ENCODE measurements at regions not wholly inside any gene's neighbourhood (a gene's known extent, or its start where the extent isn't known, plus 50 kb on each side); places are given as distances from the start of the nearest gene placed in this dataset.

DNA sequence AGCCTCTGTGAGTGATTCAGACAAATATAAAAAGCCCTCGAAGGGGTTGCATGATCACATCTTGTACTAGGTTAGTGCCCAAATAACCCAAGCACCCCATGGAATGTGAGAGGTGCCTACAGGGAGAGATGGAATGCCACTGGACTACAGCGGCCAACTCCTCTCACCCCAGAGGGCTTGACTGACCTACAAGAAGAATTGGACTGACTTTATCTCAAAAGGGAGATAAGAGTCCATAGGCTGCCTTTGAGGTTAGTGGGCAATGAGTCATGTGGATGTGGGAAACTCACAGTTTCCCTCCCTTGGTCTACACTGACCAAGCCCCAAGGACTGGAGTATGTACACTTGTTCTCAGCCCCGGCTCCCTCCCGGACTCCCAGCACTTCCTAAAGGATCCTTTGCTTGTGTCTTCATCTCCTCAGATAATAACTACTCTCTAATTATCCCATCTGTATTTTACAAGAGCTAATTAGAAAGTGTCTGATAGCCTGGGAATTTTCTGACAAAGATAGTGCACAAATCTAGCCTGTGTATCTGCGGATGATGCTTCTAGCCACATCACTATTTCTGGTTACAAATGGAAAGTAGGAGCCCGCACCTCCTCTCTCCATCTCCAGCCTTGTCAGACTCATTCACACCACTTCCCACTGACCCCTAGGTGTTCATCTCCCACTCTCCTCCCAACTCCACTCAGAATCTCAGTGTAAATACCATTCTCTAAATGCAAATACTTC is 547.8 kb upstream of the TBL1XR1 start:
- Mint-ChIP-seq H3K4me3 (ENCODE audit: low read depth, unreplicated experiment) (no peak overlapping the region), H3K27ac (ENCODE audit: unreplicated experiment) (no peak overlapping the region), H3K27me3 (ENCODE audit: unreplicated experiment) (no peaks in the 10 kb centered on the region), H3K4me1 (ENCODE audit: low read depth, unreplicated experiment) (peaks cover 23% of the 10 kb centered on the region), H3K9me3 (ENCODE audit: low read depth, unreplicated experiment) (peaks cover 9% of the 10 kb centered on the region), H3K36me3 (ENCODE audit: insufficient read depth, unreplicated experiment) (no peaks in the 10 kb centered on the region)
- intact Hi-C loops (cut with micrococcal nuclease; ENCODE audit: unreplicated experiment): no loop called here
- DNase-seq: peak; percentile 37
- TF ChIP-seq, protein P1, sequence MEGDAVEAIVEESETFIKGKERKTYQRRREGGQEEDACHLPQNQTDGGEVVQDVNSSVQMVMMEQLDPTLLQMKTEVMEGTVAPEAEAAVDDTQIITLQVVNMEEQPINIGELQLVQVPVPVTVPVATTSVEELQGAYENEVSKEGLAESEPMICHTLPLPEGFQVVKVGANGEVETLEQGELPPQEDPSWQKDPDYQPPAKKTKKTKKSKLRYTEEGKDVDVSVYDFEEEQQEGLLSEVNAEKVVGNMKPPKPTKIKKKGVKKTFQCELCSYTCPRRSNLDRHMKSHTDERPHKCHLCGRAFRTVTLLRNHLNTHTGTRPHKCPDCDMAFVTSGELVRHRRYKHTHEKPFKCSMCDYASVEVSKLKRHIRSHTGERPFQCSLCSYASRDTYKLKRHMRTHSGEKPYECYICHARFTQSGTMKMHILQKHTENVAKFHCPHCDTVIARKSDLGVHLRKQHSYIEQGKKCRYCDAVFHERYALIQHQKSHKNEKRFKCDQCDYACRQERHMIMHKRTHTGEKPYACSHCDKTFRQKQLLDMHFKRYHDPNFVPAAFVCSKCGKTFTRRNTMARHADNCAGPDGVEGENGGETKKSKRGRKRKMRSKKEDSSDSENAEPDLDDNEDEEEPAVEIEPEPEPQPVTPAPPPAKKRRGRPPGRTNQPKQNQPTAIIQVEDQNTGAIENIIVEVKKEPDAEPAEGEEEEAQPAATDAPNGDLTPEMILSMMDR (IDR thresholded peaks at IDR 0.05; ENCODE audit: unreplicated experiment): no peak
- CTCF ChIA-PET: no interaction called here
- BruUV-seq (replicated peaks): no TSS peak

DNA sequence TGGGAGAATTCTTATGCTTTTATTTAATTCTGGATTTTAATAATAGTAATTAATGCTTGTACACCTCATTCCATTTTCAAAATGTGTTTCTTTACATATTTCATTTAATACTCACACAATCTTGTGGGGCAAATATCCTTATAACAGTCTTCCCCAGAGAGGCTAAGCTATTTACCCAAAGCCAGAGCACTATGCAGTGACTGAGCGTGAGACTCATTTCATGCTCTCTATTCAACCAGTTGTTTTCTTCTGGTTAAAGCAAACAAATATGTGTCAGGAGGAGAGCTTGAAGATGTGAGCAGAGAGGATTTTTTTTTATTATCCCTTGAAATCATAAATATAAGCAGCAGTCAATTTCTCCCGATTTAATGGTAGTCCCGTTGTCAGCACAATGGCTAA is 548.3 kb upstream of the TBL1XR1 start:
- CTCF ChIA-PET: no interaction called here
- H3K36me3 Mint-ChIP-seq (ENCODE audit: insufficient read depth, unreplicated experiment): no peaks in the 10 kb centered on the region
- BruUV-seq (replicated peaks): no TSS peak
- no peak overlapping the region for H3K27ac Mint-ChIP-seq (ENCODE audit: unreplicated experiment)
- no peaks in the 10 kb centered on the region for H3K27me3 Mint-ChIP-seq (ENCODE audit: unreplicated experiment)
- no peak overlapping the region for H3K4me3 Mint-ChIP-seq (ENCODE audit: low read depth, unreplicated experiment)
- intact Hi-C loops (cut with micrococcal nuclease; ENCODE audit: unreplicated experiment): no loop called here
- DNase-seq: no peak
- peaks cover 9% of the 10 kb centered on the region for H3K9me3 Mint-ChIP-seq (ENCODE audit: low read depth, unreplicated experiment)
- TF ChIP-seq, protein P1 (IDR thresholded peaks at IDR 0.05; ENCODE audit: unreplicated experiment): no peak
- H3K4me1 Mint-ChIP-seq (ENCODE audit: low read depth, unreplicated experiment): peaks cover 23% of the 10 kb centered on the region

DNA sequence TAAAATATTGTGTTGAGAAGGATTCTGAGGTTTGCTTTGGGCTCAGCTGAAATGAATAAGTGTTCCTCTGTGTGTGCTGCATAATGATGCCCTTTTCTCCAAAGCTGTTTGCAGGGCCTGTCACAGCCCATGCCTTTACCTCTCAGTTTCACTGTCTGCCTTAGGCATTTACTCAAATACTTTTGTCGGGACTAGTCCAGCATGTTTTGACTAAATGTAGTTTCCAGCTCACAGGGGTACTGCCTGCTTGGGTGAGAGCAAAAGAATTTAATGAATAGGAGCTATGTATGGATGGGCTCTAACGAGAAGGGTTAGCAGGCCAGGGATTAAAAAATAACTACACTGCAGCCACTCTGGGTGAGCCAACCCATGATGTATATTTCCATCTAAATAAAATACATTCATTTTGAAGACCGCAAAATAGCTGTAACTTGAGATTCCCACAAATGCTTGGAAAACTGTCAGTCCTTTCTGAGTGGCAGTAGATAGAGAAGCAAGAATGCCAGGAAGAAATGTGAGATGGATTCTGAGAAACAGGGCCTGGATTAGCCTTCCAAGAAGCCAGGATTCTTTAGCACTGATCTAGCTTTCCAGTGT is 549.2 kb upstream of the TBL1XR1 start:
- Mint-ChIP-seq H3K4me3 (ENCODE audit: low read depth, unreplicated experiment) (no peak overlapping the region), H3K27ac (ENCODE audit: unreplicated experiment) (no peak overlapping the region), H3K36me3 (ENCODE audit: insufficient read depth, unreplicated experiment) (no peaks in the 10 kb centered on the region), H3K4me1 (ENCODE audit: low read depth, unreplicated experiment) (peaks cover 23% of the 10 kb centered on the region), H3K27me3 (ENCODE audit: unreplicated experiment) (no peaks in the 10 kb centered on the region), H3K9me3 (ENCODE audit: low read depth, unreplicated experiment) (peaks cover 9% of the 10 kb centered on the region)
- intact Hi-C loops (cut with micrococcal nuclease; ENCODE audit: unreplicated experiment): no loop called here
- CTCF ChIA-PET: no interaction called here
- DNase-seq: no peak
- TF ChIP-seq, protein P1 (IDR thresholded peaks at IDR 0.05; ENCODE audit: unreplicated experiment): no peak
- BruUV-seq (replicated peaks): no TSS peak

DNA sequence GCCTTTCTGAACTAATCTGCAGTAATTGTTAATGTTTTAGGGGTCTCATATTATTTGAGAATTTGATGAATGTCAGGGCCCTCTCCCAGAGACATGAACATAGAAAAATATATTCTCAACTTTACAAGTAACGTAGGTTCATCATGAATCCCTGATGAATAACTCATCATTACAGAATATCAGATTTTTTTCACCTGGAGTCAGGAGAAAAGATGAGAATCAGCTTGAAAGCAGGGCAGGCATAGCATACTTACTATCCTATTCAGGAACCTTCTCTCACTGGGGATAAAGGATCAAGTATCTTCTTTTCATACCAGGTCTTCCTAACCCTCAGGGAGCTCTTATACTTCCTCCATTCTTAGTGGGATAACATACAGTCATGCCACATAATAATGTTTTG is 552.6 kb upstream of the TBL1XR1 start:
- TF ChIP-seq, protein P1 (IDR thresholded peaks at IDR 0.05; ENCODE audit: unreplicated experiment): no peak
- H3K4me3 Mint-ChIP-seq (ENCODE audit: low read depth, unreplicated experiment): no peak overlapping the region

More for the DNA sequence above, 552.6 kb upstream of the TBL1XR1 start:
- Mint-ChIP-seq H3K27ac (ENCODE audit: unreplicated experiment) (no peak overlapping the region), H3K4me1 (ENCODE audit: low read depth, unreplicated experiment) (peaks cover 15% of the 10 kb centered on the region), H3K36me3 (ENCODE audit: insufficient read depth, unreplicated experiment) (no peaks in the 10 kb centered on the region), H3K9me3 (ENCODE audit: low read depth, unreplicated experiment) (no peaks in the 10 kb centered on the region), H3K27me3 (ENCODE audit: unreplicated experiment) (no peaks in the 10 kb centered on the region)
- CTCF ChIA-PET: interaction anchor here (0.7 kb wide), 1 partner anchor 9 kb away, joined by 3 read pairs; no protein-coding TSS in a partner anchor
- no TSS peak for BruUV-seq (replicated peaks)
- no peak for DNase-seq
- intact Hi-C loops (cut with micrococcal nuclease; ENCODE audit: unreplicated experiment): no loop called here

All from Calu3 (cell line).